MM.1S (cell line): ENCODE measurements at regions not wholly inside any gene's neighbourhood (a gene's known extent, or its start where the extent isn't known, plus 50 kb on each side); places are given as distances from the start of the nearest gene placed in this dataset.
"Not testable (repeated sequence)": the region's sequence is repeated elsewhere in the genome, so short reads cannot be mapped to it uniquely, and the experiment has no call there.

Source experiments
- DNase-seq: peaks from one replicate; pipeline ENCODE4 v3.0.0-alpha.2; 2015
- H2AFZ ChIP-seq: fragments of 300-600 bp; sonication (generic); 2 replicates; pipeline ENCODE4 v1.6.0; 2016; ENCODE audit warnings: antibody characterized with exemption, low read length
- H3F3A ChIP-seq: fragments of 300-600 bp; sonication (generic); 2 replicates; pipeline ENCODE4 v1.6.1; 2016; ENCODE audit warnings: mild to moderate bottlenecking, antibody characterized with exemption, low read length, moderate library complexity, mixed read lengths; ENCODE audit not compliant: insufficient read depth
- H3K27ac ChIP-seq: fragments of 300-600 bp; sonication (generic); 2 replicates; pipeline ENCODE4 v1.5.1; 2016; ENCODE audit warnings: mild to moderate bottlenecking, low read length
- H3K27me3 ChIP-seq: fragments of 300-600 bp; sonication (generic); replicated peaks from 2 replicates; pipeline ENCODE4 v1.6.0; 2016; ENCODE audit warnings: low read length; ENCODE audit not compliant: insufficient read depth
- H3K36me3 ChIP-seq: fragments of 300-600 bp; sonication (generic); replicated peaks from 2 replicates; pipeline ENCODE4 v1.6.1; 2016; ENCODE audit warnings: mild to moderate bottlenecking, low read length, mixed read lengths; ENCODE audit not compliant: insufficient read depth
- H3K4me1 ChIP-seq: fragments of 300-600 bp; sonication (generic); 2 replicates; pipeline ENCODE4 v1.6.1; 2016; ENCODE audit warnings: low read length, mixed read lengths
- H3K4me2 ChIP-seq: fragments of 300-600 bp; sonication (generic); 2 replicates; pipeline ENCODE4 v1.6.0; 2016; ENCODE audit warnings: low read depth, low read length
- H3K4me3 ChIP-seq: fragments of 300-600 bp; sonication (generic); 2 replicates; pipeline ENCODE4 v1.5.1; 2016; ENCODE audit warnings: low read length, mixed read lengths
- H3K79me2 ChIP-seq: fragments of 300-600 bp; sonication (generic); 2 replicates; pipeline ENCODE4 v1.6.1; 2016; ENCODE audit warnings: mixed run types, low read length, mixed read lengths
- H3K9ac ChIP-seq: fragments of 300-600 bp; sonication (generic); 2 replicates; pipeline ENCODE4 v1.6.1; 2016; ENCODE audit warnings: low read length, mixed read lengths
- H3K9me2 ChIP-seq: fragments of 300-600 bp; sonication (generic); replicated peaks from 2 replicates; pipeline ENCODE4 v1.6.1; 2016; ENCODE audit warnings: mild to moderate bottlenecking, low read length, mixed read lengths; ENCODE audit not compliant: insufficient read depth
- H3K9me3 ChIP-seq: fragments of 300-600 bp; sonication (generic); replicated peaks from 2 replicates; pipeline ENCODE4 v1.6.1; 2016; ENCODE audit warnings: mild to moderate bottlenecking, low read length, mixed read lengths; ENCODE audit not compliant: insufficient read depth
- H4K20me1 ChIP-seq: fragments of 300-600 bp; sonication (generic); 2 replicates; pipeline ENCODE4 v1.6.1; 2016; ENCODE audit warnings: mild to moderate bottlenecking, low read length, moderate library complexity, mixed read lengths; ENCODE audit not compliant: insufficient read depth
- EZH2 ChIP-seq: fragments of 300-600 bp; sonication (generic); optimal IDR thresholded peaks from 2 replicates; pipeline ENCODE3; 2017; ENCODE audit warnings: low read depth, mild to moderate bottlenecking, antibody characterized with exemption, low read length, mixed read lengths
- EZH2phosphoT487 ChIP-seq: fragments of 300-600 bp; sonication (generic); IDR thresholded peaks from 2 replicates; pipeline ENCODE4 v1.6.1; 2018; ENCODE audit warnings: antibody characterized with exemption, low read length
- TF ChIP-seq, protein P1 (sequence below): fragments of 300-600 bp; sonication (generic); IDR thresholded peaks from 2 replicates; pipeline ENCODE4 v1.5.1; 2016; ENCODE audit warnings: antibody characterized with exemption, low read length, mixed read lengths

DNA sequence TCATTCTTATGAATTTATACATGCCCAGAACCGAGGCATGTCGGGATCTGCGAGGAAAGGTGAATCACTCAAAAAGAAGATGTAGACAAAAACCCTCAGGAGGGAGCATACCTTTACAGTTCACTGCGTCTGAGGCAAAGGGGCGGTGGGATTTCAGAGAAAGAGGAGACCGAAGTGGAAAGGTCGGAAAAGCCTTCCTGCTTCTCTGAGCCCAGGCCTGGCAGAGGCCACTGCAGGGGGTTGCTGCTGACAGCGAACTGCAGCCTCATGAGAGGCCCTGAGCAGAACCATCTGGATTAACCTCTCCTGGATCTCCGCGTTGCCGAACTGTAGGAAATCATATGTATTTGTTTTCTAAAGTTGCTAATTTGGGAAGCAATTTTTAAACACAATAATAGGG lies 713.1 kb upstream of the SOX11 start:
- Histone ChIP-seq H2AFZ (no peak overlapping the region), H3K9ac (no peak overlapping the region), H3K4me1 (no peaks in the 10 kb centered on the region), H3K36me3 (no peaks in the 10 kb centered on the region), H3K27ac (no peak overlapping the region), H3K9me2 (no peaks in the 10 kb centered on the region), H3K79me2 (no peaks in the 10 kb centered on the region), H3K4me3 (no peak overlapping the region), H4K20me1 (no peaks in the 10 kb centered on the region), H3F3A (no peaks in the 10 kb centered on the region), H3K9me3 (no peaks in the 10 kb centered on the region), H3K4me2 (no peak overlapping the region), H3K27me3 (no peaks in the 10 kb centered on the region)
- TF ChIP-seq EZH2phosphoT487 (no peak), EZH2 (no peak)
- TF ChIP-seq, protein P1, sequence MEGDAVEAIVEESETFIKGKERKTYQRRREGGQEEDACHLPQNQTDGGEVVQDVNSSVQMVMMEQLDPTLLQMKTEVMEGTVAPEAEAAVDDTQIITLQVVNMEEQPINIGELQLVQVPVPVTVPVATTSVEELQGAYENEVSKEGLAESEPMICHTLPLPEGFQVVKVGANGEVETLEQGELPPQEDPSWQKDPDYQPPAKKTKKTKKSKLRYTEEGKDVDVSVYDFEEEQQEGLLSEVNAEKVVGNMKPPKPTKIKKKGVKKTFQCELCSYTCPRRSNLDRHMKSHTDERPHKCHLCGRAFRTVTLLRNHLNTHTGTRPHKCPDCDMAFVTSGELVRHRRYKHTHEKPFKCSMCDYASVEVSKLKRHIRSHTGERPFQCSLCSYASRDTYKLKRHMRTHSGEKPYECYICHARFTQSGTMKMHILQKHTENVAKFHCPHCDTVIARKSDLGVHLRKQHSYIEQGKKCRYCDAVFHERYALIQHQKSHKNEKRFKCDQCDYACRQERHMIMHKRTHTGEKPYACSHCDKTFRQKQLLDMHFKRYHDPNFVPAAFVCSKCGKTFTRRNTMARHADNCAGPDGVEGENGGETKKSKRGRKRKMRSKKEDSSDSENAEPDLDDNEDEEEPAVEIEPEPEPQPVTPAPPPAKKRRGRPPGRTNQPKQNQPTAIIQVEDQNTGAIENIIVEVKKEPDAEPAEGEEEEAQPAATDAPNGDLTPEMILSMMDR = no peak
- DNase-seq = no peak

DNA sequence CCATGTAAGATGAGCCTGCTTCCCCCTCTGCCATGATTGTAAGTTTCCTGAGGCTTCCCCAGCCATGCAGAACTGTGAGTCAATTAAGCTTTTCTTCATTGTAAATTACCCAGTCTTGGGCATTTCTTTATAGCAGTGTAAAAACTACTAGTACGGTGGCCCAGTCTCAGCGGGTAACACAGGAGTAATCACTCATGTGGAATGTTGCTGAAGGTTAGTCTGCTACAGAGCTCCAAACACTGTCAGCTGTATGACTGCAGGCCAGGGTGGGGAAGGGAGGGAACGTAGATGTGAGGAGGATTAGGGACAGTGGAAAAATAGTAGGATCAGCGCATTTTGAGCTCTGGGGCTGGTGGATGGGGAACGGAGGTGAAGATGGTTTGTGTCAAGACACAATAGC lies 711.2 kb upstream of the SOX11 start:
- Histone ChIP-seq H2AFZ (no peak overlapping the region), H3K27me3 (no peaks in the 10 kb centered on the region), H3K9me3 (no peaks in the 10 kb centered on the region), H3K79me2 (no peaks in the 10 kb centered on the region), H3K9ac (no peak overlapping the region), H4K20me1 (no peaks in the 10 kb centered on the region), H3K9me2 (no peaks in the 10 kb centered on the region), H3K27ac (no peak overlapping the region), H3K4me1 (no peaks in the 10 kb centered on the region), H3K4me2 (no peak overlapping the region), H3K4me3 (no peak overlapping the region), H3K36me3 (no peaks in the 10 kb centered on the region), H3F3A (no peaks in the 10 kb centered on the region)
- DNase-seq = no peak
- no peak for TF ChIP-seq EZH2phosphoT487
- TF ChIP-seq EZH2 = no peak
- TF ChIP-seq, protein P1 = no peak

DNA sequence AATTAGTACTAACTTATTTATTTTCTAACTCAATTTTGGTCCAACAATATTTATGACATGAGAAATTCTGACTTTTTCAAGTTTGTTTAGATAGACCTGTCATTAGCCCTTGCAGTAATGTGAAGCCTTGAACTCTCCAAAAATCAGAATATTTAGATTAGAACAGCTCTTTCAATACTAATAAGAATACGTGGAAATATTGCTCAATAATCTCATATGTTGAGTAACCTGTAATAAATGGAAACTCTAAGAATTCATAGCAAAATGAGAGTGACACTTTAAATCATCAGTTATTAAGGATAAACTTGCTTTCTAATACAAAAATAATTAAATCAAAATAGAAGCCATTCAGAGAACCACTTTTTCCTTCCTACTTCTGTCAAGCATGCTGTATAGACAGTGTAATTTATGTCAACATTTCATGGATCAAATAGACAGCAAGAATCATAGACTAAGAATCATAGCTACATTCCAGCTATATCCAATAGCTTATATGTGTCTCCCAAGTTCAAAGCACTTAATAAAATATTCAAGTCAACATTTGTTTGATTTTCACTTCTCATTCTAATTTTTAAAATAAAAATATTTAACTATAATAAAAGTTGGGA lies 710.3 kb upstream of the SOX11 start:
- no peak overlapping the region for H3K27ac ChIP-seq
- H3K9ac ChIP-seq = no peak overlapping the region
- DNase-seq = no peak
- H3K27me3 ChIP-seq = no peaks in the 10 kb centered on the region
- H3K36me3 ChIP-seq = no peaks in the 10 kb centered on the region
- H2AFZ ChIP-seq = no peak overlapping the region
- H3K4me2 ChIP-seq = no peak overlapping the region
- H3K79me2 ChIP-seq = no peaks in the 10 kb centered on the region
- TF ChIP-seq, protein P1 = no peak
- no peak for TF ChIP-seq EZH2phosphoT487
- no peak for TF ChIP-seq EZH2
- H4K20me1 ChIP-seq = no peaks in the 10 kb centered on the region
- H3K4me1 ChIP-seq = no peaks in the 10 kb centered on the region
- no peaks in the 10 kb centered on the region for H3F3A ChIP-seq
- H3K9me2 ChIP-seq = no peaks in the 10 kb centered on the region
- no peaks in the 10 kb centered on the region for H3K9me3 ChIP-seq
- H3K4me3 ChIP-seq = no peak overlapping the region

DNA sequence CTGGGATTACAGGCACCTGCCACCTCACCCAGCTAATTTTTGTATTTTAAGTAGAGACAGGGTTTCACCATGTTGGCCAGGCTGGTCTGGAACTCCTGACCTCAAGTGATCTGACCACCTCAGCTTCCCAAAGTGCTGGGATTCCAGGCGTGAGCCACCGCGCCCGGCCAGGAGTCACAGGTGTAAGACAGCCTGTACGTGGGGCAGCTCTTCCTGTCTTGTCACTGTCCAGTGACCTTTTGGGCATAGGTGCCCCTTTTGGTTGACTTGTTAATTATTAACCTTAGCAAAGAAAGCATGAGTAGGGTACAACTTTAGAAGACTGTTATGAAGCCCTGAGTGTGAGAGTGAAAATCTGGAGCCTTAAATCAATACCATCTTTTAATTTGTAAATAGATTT lies 703.7 kb upstream of the SOX11 start:
- not testable (repeated sequence) for H4K20me1 ChIP-seq, H3K9ac ChIP-seq

More for the DNA sequence above, 703.7 kb upstream of the SOX11 start:
- H3K9me2 ChIP-seq, H3K4me2 ChIP-seq, H3K4me3 ChIP-seq, H3K36me3 ChIP-seq, H3K27ac ChIP-seq, H3K9me3 ChIP-seq, H3K27me3 ChIP-seq, H3F3A ChIP-seq, H3K4me1 ChIP-seq, H2AFZ ChIP-seq, DNase-seq, H3K79me2 ChIP-seq: not testable (repeated sequence)
